Caco-2 (cell line): ENCODE measurements at regions not wholly inside any gene's neighbourhood (a gene's known extent, or its start where the extent isn't known, plus 50 kb on each side); places are given as distances from the start of the nearest gene placed in this dataset.
"Not testable (repeated sequence)": the region's sequence is repeated elsewhere in the genome, so short reads cannot be mapped to it uniquely, and the experiment has no call there.

ENCODE experiments used
- BruUV-seq: library from RNA; stranded (reverse); fragments of 400-500 nt; replicated peaks from 2 replicates; lab custom pipeline; 2021; lab: Mats Ljungman, UMichigan
- CTCF ChIA-PET: fragments of 300-600 bp; sonication (Branson Sonifier 250); formaldehyde crosslinking; loops from one replicate; lab custom pipeline; 2022; ENCODE audit warnings: antibody characterized with exemption; lab: Charles Lee
- POLR2A ChIA-PET: fragments of 300-600 bp; sonication (Branson Sonifier 250); formaldehyde crosslinking; loops from one replicate; lab custom pipeline; 2022; ENCODE audit warnings: antibody characterized with exemption; lab: Charles Lee
- DNase-seq, 2 experiments: peaks; one replicate each; pipeline versions ENCODE4 v3.0.0 to v3.0.0-alpha.2; 2020 to 2022
- H3K27me3 ChIP-seq: replicated peaks from 2 replicates; pipeline ENCODE4 v1.6.0; 2011; ENCODE audit warnings: low read length; ENCODE audit not compliant: control insufficient read depth, insufficient read depth
- H3K36me3 ChIP-seq: 2 replicates; pipeline ENCODE4 v1.5.1; 2011; ENCODE audit warnings: low read length; ENCODE audit not compliant: control insufficient read depth, insufficient read depth
- H3K4me1 ChIP-seq: fragments of 250-450 bp; sonication (Bioruptor Pico); 2 replicates; pipeline ENCODE4 v1.5.1; 2020; ENCODE audit warnings: mild to moderate bottlenecking
- H3K4me3 ChIP-seq: 2 replicates; pipeline ENCODE4 v1.5.1; 2011; ENCODE audit warnings: low read depth, mild to moderate bottlenecking, control low read depth, low read length
- H3K9me3 ChIP-seq: fragments of 250-450 bp; sonication (Bioruptor Pico); 2 replicates; pipeline ENCODE4 v1.5.1; 2020; ENCODE audit warnings: mild to moderate bottlenecking, moderate library complexity
- H3K27ac Mint-ChIP-seq: one replicate; pipeline ENCODE4 v1.8.0; 2022; ENCODE audit warnings: mixed read lengths; ENCODE audit not compliant: unreplicated experiment
- H3K27me3 Mint-ChIP-seq: one replicate; pipeline ENCODE4 v1.8.0; 2022; ENCODE audit warnings: mixed read lengths; ENCODE audit not compliant: insufficient read depth, unreplicated experiment
- H3K36me3 Mint-ChIP-seq: one replicate; pipeline ENCODE4 v1.8.0; 2022; ENCODE audit warnings: mild to moderate bottlenecking, mixed read lengths; ENCODE audit not compliant: insufficient read depth, unreplicated experiment
- H3K4me1 Mint-ChIP-seq: one replicate; pipeline ENCODE4 v1.8.0; 2022; ENCODE audit warnings: low read depth, mixed read lengths; ENCODE audit not compliant: unreplicated experiment
- H3K4me3 Mint-ChIP-seq: one replicate; pipeline ENCODE4 v1.8.0; 2022; ENCODE audit warnings: mild to moderate bottlenecking, moderate library complexity, mixed read lengths; ENCODE audit not compliant: unreplicated experiment
- H3K9me3 Mint-ChIP-seq: one replicate; pipeline ENCODE4 v1.8.0; 2022; ENCODE audit warnings: mixed read lengths; ENCODE audit not compliant: unreplicated experiment
- intact Hi-C: fragments of 100-400 bp; cut with micrococcal nuclease; formaldehyde crosslinking; loops from one replicate; pipeline ENCODE4 v1.10.0; 2022; ENCODE audit not compliant: unreplicated experiment
- TF ChIP-seq, protein P1 (sequence below), 2 experiments: fragments of 200-600 bp in 1 of 2; IDR thresholded peaks; 1 replicate in 1 of 2; 2 replicates in 1 of 2; pipeline versions ENCODE4 v1.5.1 to v1.8.0; 2011 to 2022; ENCODE audit warnings: antibody characterized with exemption in 1 of 2, control low read depth in 1 of 2, inconsistent platforms in 1 of 2, low read depth in 1 of 2, low read length in 1 of 2, mild to moderate bottlenecking in 1 of 2, moderate library complexity in 1 of 2; ENCODE audit not compliant: insufficient read depth in 1 of 2, severe bottlenecking in 1 of 2, unreplicated experiment in 1 of 2

DNA sequence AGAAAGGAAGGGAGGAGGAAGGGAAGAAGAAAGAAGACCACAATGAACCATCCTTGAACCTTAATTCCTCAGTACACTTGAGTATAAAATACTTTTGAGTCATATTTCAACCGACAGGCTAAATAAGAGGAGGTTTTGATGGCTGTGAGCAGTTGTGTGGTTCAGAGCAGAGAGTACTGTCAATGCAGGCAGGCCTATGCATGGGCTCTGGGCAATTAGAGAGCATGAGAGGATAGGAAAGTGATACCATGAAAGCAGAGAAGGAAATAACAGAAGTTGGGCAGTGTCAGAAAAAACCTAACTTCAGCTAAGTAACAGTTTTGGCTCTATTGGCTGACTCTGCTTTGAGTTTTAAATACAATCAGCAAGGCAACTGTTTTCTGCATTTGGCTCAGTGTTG lies 123.6 kb upstream of the STK17B start:
- H3K27ac Mint-ChIP-seq = no peak overlapping the region
- H3K27me3 Mint-ChIP-seq = no peaks in the 10 kb centered on the region
- Histone ChIP-seq H3K9me3 (no peaks in the 10 kb centered on the region), H3K4me3 (no peak overlapping the region), H3K36me3 (no peaks in the 10 kb centered on the region), H3K4me1 (peaks cover 28% of the 10 kb centered on the region), H3K27me3 (no peaks in the 10 kb centered on the region)
- H3K36me3 Mint-ChIP-seq = no peaks in the 10 kb centered on the region
- DNase-seq = no peak
- H3K9me3 Mint-ChIP-seq = peaks cover 9% of the 10 kb centered on the region
- BruUV-seq = no TSS peak
- ChIA-PET CTCF (interaction anchor here (1.0 kb wide), 1 partner anchor 42 kb away, joined by 3 read pairs; no protein-coding TSS in a partner anchor), POLR2A (no interaction called here)
- intact Hi-C loops = loop anchor here (1.0 kb wide), 1 partner anchor 217 kb away; no protein-coding TSS in a partner anchor
- peaks cover 21% of the 10 kb centered on the region for H3K4me1 Mint-ChIP-seq
- TF ChIP-seq, protein P1, sequence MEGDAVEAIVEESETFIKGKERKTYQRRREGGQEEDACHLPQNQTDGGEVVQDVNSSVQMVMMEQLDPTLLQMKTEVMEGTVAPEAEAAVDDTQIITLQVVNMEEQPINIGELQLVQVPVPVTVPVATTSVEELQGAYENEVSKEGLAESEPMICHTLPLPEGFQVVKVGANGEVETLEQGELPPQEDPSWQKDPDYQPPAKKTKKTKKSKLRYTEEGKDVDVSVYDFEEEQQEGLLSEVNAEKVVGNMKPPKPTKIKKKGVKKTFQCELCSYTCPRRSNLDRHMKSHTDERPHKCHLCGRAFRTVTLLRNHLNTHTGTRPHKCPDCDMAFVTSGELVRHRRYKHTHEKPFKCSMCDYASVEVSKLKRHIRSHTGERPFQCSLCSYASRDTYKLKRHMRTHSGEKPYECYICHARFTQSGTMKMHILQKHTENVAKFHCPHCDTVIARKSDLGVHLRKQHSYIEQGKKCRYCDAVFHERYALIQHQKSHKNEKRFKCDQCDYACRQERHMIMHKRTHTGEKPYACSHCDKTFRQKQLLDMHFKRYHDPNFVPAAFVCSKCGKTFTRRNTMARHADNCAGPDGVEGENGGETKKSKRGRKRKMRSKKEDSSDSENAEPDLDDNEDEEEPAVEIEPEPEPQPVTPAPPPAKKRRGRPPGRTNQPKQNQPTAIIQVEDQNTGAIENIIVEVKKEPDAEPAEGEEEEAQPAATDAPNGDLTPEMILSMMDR (IDR thresholded peaks at IDR 0.05; ENCODE audit: insufficient read depth in 1 of 2, low read depth in 1 of 2, low read length in 1 of 2, severe bottlenecking in 1 of 2, unreplicated experiment in 1 of 2) = no peak
- no peak overlapping the region for H3K4me3 Mint-ChIP-seq

DNA sequence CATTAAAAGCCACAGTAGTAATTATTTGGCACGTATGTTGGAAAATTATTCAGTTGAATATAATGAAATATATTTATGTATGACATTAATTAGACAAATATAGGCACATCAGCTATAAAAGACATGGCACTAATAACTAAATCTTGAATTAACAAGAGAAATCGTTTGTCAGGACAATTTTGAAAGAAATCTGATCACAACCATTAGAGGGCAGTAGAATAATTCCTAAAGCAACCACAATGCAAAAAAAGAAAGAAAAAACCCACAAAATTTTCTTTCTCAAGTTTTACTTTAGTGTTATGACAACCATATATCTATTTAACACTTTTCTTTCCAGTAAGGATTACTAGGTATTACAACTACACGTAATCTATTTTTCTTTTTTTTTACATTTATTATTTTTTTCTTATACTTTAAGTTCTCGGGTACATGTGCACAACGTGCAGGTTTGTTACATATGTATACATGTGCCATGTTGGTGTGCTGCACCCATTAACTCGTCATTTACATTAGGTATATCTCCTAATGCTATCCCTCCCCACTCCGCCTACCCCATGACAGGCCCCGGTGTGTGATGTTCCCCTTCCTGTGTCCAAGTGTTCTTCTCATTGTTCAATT lies 126.8 kb upstream of the STK17B start:
- CTCF ChIA-PET = interaction anchor here (0.9 to 1.2 kb wide), 2 partner anchors 39 to 155 kb away, joined by 4 to 5 read pairs; no protein-coding TSS in a partner anchor
- H3K27me3 Mint-ChIP-seq, DNase-seq: not testable (repeated sequence)

DNA sequence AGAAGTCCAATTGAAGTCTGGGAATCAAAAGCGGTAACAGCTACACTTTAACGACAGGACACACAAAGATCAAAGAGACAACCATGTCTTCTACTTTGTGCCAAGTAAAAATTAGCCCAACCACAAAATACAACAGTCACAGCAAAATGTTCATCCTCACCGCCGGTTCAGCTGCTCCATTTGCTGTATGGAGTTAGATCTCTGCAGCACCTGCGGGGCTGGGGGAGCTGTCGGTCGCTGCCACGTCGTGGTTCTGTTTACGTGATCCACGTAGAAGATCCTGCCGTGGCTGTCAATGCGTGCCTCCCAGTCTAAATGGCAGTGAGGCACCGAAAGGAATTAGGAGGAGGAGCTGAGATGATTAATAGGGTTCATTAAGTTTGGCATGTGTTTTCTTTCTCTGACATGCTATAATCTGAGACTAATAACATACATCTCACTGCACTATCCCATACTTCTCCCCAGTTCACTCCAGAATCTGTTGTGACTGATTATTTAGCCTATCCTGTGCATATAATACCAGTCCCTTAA lies 136.5 kb upstream of the STK17B start:
- intact Hi-C loops = no loop called here
- TF ChIP-seq, protein P1 (IDR thresholded peaks at IDR 0.05; ENCODE audit: insufficient read depth in 1 of 2, low read depth in 1 of 2, low read length in 1 of 2, severe bottlenecking in 1 of 2, unreplicated experiment in 1 of 2) = no peak
- no peaks in the 10 kb centered on the region for H3K27me3 Mint-ChIP-seq
- H3K36me3 ChIP-seq = no peaks in the 10 kb centered on the region
- H3K9me3 ChIP-seq = no peaks in the 10 kb centered on the region
- no peaks in the 10 kb centered on the region for H3K4me1 ChIP-seq
- H3K4me3 ChIP-seq = no peak overlapping the region
- no TSS peak for BruUV-seq
- CTCF ChIA-PET = no interaction called here
- POLR2A ChIA-PET = no interaction called here
- no peak overlapping the region for H3K4me3 Mint-ChIP-seq
- DNase-seq = no peak
- H3K27ac Mint-ChIP-seq = no peak overlapping the region
- H3K9me3 Mint-ChIP-seq = no peaks in the 10 kb centered on the region
- peaks cover 11% of the 10 kb centered on the region for H3K4me1 Mint-ChIP-seq
- H3K36me3 Mint-ChIP-seq = no peaks in the 10 kb centered on the region
- no peaks in the 10 kb centered on the region for H3K27me3 ChIP-seq

More for the DNA sequence above, 126.8 kb upstream of the STK17B start:
- H3K4me3 Mint-ChIP-seq, H3K9me3 ChIP-seq, H3K4me3 ChIP-seq, BruUV-seq, H3K36me3 Mint-ChIP-seq, H3K36me3 ChIP-seq, POLR2A ChIA-PET, H3K9me3 Mint-ChIP-seq, H3K27me3 ChIP-seq, H3K27ac Mint-ChIP-seq: not testable (repeated sequence)
- TF ChIP-seq, protein P1 (IDR thresholded peaks at IDR 0.05; ENCODE audit: insufficient read depth in 1 of 2, low read depth in 1 of 2, low read length in 1 of 2, severe bottlenecking in 1 of 2, unreplicated experiment in 1 of 2) = peak; percentile 52 to 57
- peaks cover 18% of the 10 kb centered on the region for H3K4me1 Mint-ChIP-seq
- H3K4me1 ChIP-seq = peaks cover 18% of the 10 kb centered on the region
- intact Hi-C loops = loop anchor here (1.0 to 2.0 kb wide), 4 partner anchors 39 to 461 kb away; partner anchors contain the start of gene HECW2
